ENCODE measurements at regions not wholly inside any gene's neighbourhood (a gene's known extent, or its start where the extent isn't known, plus 50 kb on each side); places are given as distances from the start of the nearest gene placed in this dataset.

GRCh38 chr10:44185315-44185666 lies 199.6 kb downstream of the CXCL12 start:
- no peak for DNase-seq (ENCODE audit: low read depth)
- no peak for TF ChIP-seq CTCF (IDR thresholded peaks at IDR 0.05; ENCODE audit: insufficient read depth, low read depth, low read length, missing control alignments)
- no peak overlapping the region for H3K4me3 ChIP-seq (ENCODE audit: low read depth, low read length)

DNA sequence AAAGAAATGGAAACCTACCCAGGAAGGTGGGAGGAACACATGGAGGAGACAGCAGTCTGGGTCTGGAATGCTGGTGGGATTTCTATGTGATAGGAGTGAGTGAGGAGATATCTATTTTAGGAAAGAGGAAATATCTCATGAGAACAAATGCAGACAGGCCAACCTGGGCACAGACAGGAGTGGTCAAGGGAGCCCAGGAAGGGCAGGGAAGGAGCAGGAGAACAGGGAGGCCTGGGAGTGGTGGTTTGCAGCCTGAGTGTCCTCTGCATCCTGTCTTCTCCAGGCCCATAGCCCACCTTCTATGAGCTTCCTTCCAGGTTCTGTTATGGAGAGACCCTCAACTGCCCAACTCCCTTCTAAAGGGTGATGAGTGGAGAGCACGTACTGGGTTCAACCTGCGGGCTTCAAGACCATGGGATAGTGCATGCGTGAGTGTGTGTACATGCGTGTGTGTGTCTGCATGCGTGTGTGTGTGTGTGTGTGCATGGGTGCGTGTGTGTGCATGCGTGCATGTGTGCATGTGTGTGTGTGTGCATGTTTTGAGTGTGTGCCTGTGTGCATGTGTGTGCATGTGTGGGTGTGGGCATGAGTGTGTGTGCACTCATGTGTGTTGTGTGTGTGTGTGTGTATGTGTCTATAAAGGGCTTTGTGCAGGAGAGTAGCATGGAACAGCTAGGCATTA lies 200.1 kb downstream of the CXCL12 start:
- DNase-seq (ENCODE audit: low read depth) = no peak
- no peak overlapping the region for H3K4me3 ChIP-seq (ENCODE audit: low read depth, low read length)
- no peak for TF ChIP-seq CTCF (IDR thresholded peaks at IDR 0.05; ENCODE audit: insufficient read depth, low read depth, low read length, missing control alignments)

GRCh38 chr10:44183667-44184632 lies 200.9 kb downstream of the CXCL12 start:
- TF ChIP-seq CTCF (IDR thresholded peaks at IDR 0.05; ENCODE audit: insufficient read depth, low read depth, low read length, missing control alignments) = no peak
- DNase-seq (ENCODE audit: low read depth) = no peak
- no peak overlapping the region for H3K4me3 ChIP-seq (ENCODE audit: low read depth, low read length)

- TF ChIP-seq CTCF (IDR thresholded peaks at IDR 0.05; ENCODE audit: insufficient read depth, low read depth, low read length, missing control alignments) = no peak
- DNase-seq (ENCODE audit: low read depth) = no peak
- no peak overlapping the region for H3K4me3 ChIP-seq (ENCODE audit: low read depth, low read length)
Measured at GRCh38 chr10:44182909-44183308, 202.0 kb downstream of the CXCL12 start.

DNA sequence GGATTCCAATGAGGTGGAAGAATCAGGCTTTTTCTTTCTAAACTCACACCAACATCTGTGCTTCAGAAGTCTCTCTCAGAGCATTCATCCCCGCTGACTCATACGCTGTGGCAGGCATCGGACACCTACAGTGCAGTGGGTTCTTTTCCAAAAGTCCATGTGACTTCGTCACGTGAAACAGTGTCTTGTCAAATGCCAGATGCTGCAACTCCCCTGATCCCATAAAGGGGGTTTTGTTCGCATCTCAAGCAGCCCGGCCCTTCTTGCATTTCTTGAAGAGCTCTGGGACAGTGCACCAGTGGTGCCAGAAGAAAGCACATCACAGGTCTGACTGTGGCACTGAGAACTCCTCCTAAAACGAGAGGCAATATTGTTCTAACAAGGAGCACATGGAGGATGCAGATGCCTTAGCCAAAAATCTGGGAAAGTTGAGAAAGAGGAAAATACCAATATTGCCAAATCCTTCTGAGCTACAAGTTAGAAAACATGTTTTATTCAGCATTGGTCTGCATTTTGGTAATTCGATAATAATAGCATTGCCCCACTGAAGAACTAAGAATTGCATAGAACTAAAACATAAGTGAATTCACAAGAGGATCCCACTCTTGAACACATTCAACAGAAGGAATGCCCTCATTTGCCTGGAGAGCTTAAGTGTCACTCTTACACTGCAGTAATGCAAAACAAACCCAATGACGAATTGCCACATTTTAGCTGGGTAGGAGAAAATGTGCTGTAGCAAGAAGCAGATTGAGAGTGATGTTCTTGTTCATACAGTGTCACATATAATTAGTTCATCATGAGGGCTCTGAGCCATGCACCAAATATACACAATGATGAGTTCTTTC lies 204.4 kb downstream of the CXCL12 start:
- no peak for DNase-seq (ENCODE audit: low read depth)
- no peak overlapping the region for H3K4me3 ChIP-seq (ENCODE audit: low read depth, low read length)
- no peak for TF ChIP-seq CTCF (IDR thresholded peaks at IDR 0.05; ENCODE audit: insufficient read depth, low read depth, low read length, missing control alignments)

- H3K4me3 ChIP-seq (ENCODE audit: low read depth, low read length) = no peak overlapping the region
- TF ChIP-seq CTCF (IDR thresholded peaks at IDR 0.05; ENCODE audit: insufficient read depth, low read depth, low read length, missing control alignments) = no peak
- DNase-seq (ENCODE audit: low read depth) = no peak
Measured at GRCh38 chr10:44178856-44179255, 206.0 kb downstream of the CXCL12 start.

Data from GM12865 (cell line).